ENCODE measurements at regions not wholly inside any gene's neighbourhood (a gene's known extent, or its start where the extent isn't known, plus 50 kb on each side); places are given as distances from the start of the nearest gene placed in this dataset.

DNA sequence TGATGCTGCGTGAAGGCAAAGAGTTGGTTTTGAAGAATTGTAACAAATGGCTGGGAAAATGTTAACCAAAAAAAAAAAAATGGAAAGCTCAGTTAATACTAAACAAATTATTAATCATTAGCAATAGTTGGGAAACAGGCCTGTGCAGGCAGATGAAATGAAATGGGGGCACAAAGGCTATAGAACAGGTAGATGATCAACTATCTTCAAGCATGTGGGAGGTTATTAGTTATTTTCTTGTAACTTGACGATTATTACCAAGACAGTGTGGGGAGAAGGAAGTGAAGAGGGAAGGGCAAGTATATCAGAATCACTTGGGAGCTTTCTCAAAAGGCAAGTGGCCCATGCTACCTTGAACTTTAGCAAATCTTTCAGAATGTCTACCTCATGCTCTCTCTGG is 351.9 kb downstream of the BCOR start:
- no peak overlapping the region for H3K27ac Mint-ChIP-seq
- no peak overlapping the region for H3K4me3 Mint-ChIP-seq
- peaks cover 2% of the 10 kb centered on the region for H3K4me1 Mint-ChIP-seq
- H3K27me3 Mint-ChIP-seq: peaks cover 4% of the 10 kb centered on the region
- no peak for DNase-seq
- CTCF ChIA-PET: interaction anchor here (0.6 kb wide), 1 partner anchor 95 kb away, joined by 3 read pairs; no protein-coding TSS in a partner anchor
- no peaks in the 10 kb centered on the region for H3K9me3 Mint-ChIP-seq
- no peaks in the 10 kb centered on the region for H3K36me3 Mint-ChIP-seq

DNA sequence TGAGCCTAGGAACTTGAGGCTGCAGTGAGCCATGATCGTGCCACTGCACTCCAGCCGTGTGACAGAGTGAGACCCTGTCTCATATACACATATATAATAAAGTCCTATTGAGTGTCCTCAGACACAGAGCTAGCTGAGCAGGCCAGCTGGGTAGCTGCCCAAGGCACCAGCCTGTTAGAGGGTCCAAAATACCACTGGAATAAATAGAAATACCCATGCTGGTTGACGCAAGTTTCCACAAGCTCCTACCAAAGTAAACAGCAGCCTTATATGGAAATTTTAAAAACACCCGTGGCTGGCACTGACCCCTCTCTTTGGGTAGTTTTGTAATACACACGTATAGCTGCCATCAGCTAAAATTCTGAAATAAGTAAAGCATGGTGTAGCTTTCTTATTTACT is 348.6 kb downstream of the BCOR start:
- CTCF ChIA-PET: no interaction called here
- no peak overlapping the region for H3K4me3 Mint-ChIP-seq
- H3K27ac Mint-ChIP-seq: no peak overlapping the region
- peaks cover 5% of the 10 kb centered on the region for H3K4me1 Mint-ChIP-seq
- peaks cover 4% of the 10 kb centered on the region for H3K27me3 Mint-ChIP-seq
- no peak for DNase-seq
- no peaks in the 10 kb centered on the region for H3K36me3 Mint-ChIP-seq
- no peaks in the 10 kb centered on the region for H3K9me3 Mint-ChIP-seq

DNA sequence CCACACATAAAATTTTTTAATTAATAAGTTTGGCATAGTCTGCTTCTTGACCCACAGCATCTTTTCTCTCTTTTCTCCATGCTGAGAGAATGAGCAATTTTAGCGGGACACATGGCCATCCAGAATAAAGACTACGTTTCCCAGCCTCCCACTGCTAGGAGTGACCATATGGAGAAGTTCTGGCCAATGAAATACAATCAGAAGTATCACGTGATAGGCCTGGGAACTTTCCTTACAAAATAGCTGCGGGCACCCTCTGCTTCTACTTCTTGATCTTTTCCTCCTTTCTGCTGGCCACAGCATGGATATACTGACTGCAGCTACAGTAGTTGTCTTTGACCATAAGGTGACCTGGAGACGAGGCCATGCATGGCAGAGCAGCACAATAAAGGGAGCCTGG is 348.0 kb downstream of the BCOR start:
- Mint-ChIP-seq H3K27ac (no peak overlapping the region), H3K27me3 (peaks cover 4% of the 10 kb centered on the region), H3K4me3 (no peak overlapping the region), H3K9me3 (no peaks in the 10 kb centered on the region), H3K4me1 (peaks cover 5% of the 10 kb centered on the region), H3K36me3 (no peaks in the 10 kb centered on the region)
- no peak for DNase-seq
- CTCF ChIA-PET: no interaction called here

DNA sequence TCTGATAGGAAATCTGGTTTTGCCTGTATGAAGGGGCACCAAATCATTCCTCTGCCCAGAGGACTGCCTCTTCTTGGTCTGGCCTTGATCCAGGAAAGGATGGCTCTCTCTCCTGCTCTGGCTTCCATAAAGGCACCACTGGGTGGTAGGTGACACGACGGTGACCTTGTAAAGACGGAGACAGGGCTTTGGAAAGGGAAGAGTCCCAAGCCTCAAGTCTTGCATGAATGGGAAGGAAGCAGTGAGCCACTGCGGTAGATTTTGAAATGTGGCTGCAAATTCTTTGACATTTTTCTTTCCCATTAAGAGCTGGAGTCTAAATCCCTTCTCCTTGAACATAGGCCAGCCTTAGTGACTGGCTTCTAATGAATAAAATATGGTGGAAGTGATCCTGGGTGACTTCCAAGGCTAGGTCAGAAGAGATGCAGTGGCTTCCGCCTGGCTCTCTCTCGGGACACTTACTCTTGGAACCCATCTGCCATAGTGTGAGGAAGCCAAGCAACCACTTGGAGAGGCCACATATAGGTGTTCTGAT is 347.4 kb downstream of the BCOR start:
- CTCF ChIA-PET: no interaction called here
- no peaks in the 10 kb centered on the region for H3K9me3 Mint-ChIP-seq
- DNase-seq: no peak
- peaks cover 5% of the 10 kb centered on the region for H3K4me1 Mint-ChIP-seq
- H3K36me3 Mint-ChIP-seq: no peaks in the 10 kb centered on the region
- no peak overlapping the region for H3K27ac Mint-ChIP-seq
- H3K4me3 Mint-ChIP-seq: no peak overlapping the region
- peaks cover under 1% of the 10 kb centered on the region for H3K27me3 Mint-ChIP-seq

DNA sequence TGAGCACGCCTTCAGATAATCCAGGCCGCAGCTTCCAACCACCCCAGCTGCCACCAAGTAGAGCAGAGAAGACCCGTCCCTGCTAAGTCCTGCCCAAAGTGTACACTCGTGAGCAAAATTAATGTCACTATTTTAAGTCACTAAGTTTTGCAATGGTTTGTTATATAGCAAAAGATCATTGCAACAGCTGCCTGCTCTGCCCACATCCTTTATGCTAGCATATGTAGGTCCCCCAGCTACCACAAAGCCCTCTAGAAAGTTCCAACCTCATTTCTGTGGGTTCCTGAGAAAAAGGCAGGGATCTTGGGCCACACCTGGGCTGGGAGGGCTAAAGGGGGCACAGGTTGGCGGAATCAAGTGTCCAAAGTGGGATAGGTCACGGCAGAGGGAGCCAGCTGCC is 346.9 kb downstream of the BCOR start:
- Mint-ChIP-seq H3K9me3 (no peaks in the 10 kb centered on the region), H3K27me3 (no peaks in the 10 kb centered on the region), H3K4me3 (no peak overlapping the region), H3K36me3 (no peaks in the 10 kb centered on the region), H3K27ac (no peak overlapping the region), H3K4me1 (peaks cover 5% of the 10 kb centered on the region)
- CTCF ChIA-PET: no interaction called here
- DNase-seq: no peak

DNA sequence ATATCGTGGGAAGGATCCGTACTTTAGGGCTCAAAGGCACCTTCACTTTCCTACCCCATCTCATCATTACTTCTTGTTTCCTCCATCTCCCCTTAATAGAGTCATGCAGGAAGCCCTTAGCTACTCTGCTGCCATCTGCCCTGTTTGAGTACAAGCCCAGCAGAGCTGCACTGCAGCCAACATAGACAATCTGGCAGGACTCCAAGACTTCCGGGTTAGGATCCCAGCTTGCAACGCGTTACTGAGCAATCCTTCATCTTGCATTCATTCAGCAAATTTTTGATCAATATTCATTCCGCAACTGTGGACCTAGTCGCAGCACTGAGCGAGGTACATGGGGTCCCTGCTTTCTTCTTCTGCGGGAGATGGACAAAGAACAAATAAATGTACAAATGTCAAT is 344.9 kb downstream of the BCOR start:
- Mint-ChIP-seq H3K4me1 (peaks cover 5% of the 10 kb centered on the region), H3K27ac (no peak overlapping the region)
- CTCF ChIA-PET: no interaction called here

GRCh38 chrX:39753293-39753996 is 344.3 kb downstream of the BCOR start:
- Mint-ChIP-seq H3K27ac (no peak overlapping the region), H3K4me3 (no peak overlapping the region), H3K27me3 (no peaks in the 10 kb centered on the region), H3K9me3 (no peaks in the 10 kb centered on the region), H3K4me1 (peaks cover 5% of the 10 kb centered on the region), H3K36me3 (no peaks in the 10 kb centered on the region)
- DNase-seq: no peak
- CTCF ChIA-PET: no interaction called here

More for the DNA sequence above, 344.9 kb downstream of the BCOR start:
- no peak for DNase-seq
- no peaks in the 10 kb centered on the region for H3K36me3 Mint-ChIP-seq
- no peaks in the 10 kb centered on the region for H3K27me3 Mint-ChIP-seq
- no peak overlapping the region for H3K4me3 Mint-ChIP-seq
- H3K9me3 Mint-ChIP-seq: no peaks in the 10 kb centered on the region

DNA sequence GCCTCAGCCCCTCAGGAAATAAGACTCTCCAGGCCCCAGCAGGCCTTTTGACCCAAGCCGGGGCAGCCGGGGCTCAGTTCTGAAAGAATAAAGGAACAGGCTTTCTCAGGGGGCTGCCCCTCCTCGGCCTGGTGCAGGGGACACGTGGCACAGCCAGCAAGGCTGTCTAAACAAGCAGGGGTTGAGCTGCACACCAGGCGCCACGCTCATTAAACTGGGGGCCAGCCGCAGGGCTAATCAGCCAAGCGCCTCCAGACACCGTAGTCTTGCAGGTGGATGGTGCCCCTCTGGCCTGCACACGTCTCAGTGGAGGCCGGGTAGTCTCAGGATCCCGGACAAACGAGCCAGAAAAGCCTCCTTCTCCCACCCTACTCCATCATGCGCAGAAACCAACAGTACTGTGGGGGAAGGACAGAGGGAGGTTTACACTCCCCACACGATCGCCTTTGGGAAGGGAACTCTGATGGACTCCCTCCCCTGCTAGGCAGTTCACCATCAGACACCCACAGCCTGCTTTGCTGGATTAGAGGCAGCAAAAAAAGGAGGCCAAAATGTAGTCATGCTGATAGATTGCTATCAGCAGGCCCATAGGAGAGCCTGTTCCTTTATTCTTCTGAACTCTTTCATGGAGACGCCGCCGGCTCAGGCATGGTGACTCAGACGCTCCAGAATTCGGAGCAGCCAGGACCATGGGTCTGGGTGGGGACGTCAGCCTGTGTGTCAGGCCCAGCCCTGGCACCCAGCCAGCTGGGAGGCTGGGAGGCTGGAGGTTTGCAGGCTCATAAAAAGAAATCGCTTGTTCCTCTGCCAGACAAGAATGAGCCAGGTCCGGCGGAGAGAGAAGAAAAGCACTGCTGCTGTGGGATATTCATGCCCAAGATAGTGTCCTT is 342.4 kb downstream of the BCOR start:
- DNase-seq: no peak
- H3K9me3 Mint-ChIP-seq: no peaks in the 10 kb centered on the region
- no peaks in the 10 kb centered on the region for H3K27me3 Mint-ChIP-seq
- H3K36me3 Mint-ChIP-seq: no peaks in the 10 kb centered on the region
- peaks cover 5% of the 10 kb centered on the region for H3K4me1 Mint-ChIP-seq
- H3K4me3 Mint-ChIP-seq: no peak overlapping the region
- no peak overlapping the region for H3K27ac Mint-ChIP-seq
- CTCF ChIA-PET: no interaction called here

GRCh38 chrX:39756086-39756883 is 341.5 kb downstream of the BCOR start:
- DNase-seq: no peak
- H3K27me3 Mint-ChIP-seq: no peaks in the 10 kb centered on the region
- CTCF ChIA-PET: no interaction called here
- H3K9me3 Mint-ChIP-seq: no peaks in the 10 kb centered on the region
- no peak overlapping the region for H3K27ac Mint-ChIP-seq
- H3K36me3 Mint-ChIP-seq: no peaks in the 10 kb centered on the region
- H3K4me1 Mint-ChIP-seq: no peaks in the 10 kb centered on the region
- H3K4me3 Mint-ChIP-seq: no peak overlapping the region

- H3K9me3 Mint-ChIP-seq: no peaks in the 10 kb centered on the region
- no peaks in the 10 kb centered on the region for H3K36me3 Mint-ChIP-seq
- no peaks in the 10 kb centered on the region for H3K27me3 Mint-ChIP-seq
- no peak for DNase-seq
- CTCF ChIA-PET: no interaction called here
- H3K27ac Mint-ChIP-seq: no peak overlapping the region
- no peaks in the 10 kb centered on the region for H3K4me1 Mint-ChIP-seq
- no peak overlapping the region for H3K4me3 Mint-ChIP-seq
Observed at GRCh38 chrX:39757971-39758370, 339.8 kb downstream of the BCOR start.

DNA sequence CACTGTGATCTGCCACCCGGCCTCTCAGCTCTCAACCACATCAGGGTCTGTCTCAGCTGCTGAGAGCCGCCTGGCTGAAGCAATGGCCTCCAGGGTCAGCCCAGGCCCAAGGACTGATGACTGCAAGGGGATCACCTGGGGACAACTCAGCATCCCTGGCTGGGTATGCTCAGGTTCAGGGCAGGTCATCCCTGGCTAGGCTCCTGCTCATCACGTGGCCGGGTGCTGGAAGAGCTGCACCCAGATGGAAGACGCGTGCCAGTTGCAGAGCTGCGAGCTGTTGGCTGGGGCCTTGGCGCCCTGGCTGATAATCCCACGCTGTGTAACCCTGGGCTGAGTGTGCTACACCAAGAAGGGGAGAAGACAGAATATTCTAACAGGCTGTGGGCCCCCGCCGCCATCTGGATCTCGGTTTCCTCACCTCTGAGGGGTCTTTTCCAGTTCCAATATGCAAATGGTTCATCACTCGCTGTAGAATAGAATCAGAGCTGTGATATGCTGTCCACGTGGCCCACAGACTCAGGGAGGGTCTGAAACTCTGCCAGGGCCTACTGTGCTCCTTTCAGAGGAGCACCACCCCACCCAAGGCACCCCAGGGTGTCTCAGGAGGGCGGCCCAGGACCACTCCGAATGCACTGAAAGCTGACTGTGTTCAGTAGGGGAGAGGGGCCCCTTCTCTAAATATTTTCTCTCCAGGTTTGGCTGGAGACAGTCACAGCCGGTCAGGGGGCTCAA is 338.8 kb downstream of the BCOR start:
- Mint-ChIP-seq H3K4me3 (no peak overlapping the region), H3K27me3 (no peaks in the 10 kb centered on the region), H3K9me3 (no peaks in the 10 kb centered on the region), H3K36me3 (no peaks in the 10 kb centered on the region), H3K27ac (no peak overlapping the region), H3K4me1 (no peaks in the 10 kb centered on the region)
- no peak for DNase-seq
- CTCF ChIA-PET: no interaction called here

DNA sequence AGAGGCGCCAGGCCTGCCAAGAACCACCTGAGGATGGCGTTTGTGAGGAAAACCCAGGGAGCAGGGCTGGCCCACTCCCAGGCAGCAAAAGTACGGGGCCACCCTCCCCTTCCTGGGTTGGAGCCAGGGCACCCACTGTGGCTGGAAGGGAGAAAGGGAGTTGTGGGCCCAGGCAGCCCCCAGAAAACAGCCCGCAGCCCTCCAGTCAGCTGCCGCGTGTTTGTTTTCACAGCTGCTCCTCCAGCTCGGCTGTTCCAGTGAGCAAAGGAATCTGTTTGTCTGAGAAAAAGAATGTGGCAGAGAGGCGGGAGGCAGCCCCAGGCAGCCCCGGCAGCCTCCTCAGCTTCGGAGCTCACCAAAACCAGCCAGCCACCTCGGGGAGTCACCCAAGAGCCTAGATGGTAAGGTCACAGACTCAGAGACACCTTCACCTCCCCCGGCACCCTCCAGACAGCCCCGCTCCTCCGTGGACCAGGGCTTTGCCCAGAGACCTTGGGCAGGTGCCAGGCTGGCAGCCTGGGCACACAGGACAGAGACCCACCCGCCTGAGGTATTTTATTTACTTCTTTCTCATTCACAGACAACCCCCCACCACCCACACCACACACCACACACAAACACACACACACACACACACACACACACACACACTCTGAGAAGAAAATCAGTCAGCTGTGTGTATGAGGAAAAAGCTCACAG is 338.1 kb downstream of the BCOR start:
- DNase-seq: no peak
- Mint-ChIP-seq H3K4me1 (no peaks in the 10 kb centered on the region), H3K27me3 (no peaks in the 10 kb centered on the region), H3K9me3 (no peaks in the 10 kb centered on the region), H3K4me3 (no peak overlapping the region), H3K36me3 (no peaks in the 10 kb centered on the region), H3K27ac (no peak overlapping the region)
- CTCF ChIA-PET: no interaction called here

- H3K27ac Mint-ChIP-seq: no peak overlapping the region
- H3K36me3 Mint-ChIP-seq: no peaks in the 10 kb centered on the region
- CTCF ChIA-PET: no interaction called here
- H3K4me3 Mint-ChIP-seq: no peak overlapping the region
- no peak for DNase-seq
- H3K9me3 Mint-ChIP-seq: no peaks in the 10 kb centered on the region
- no peaks in the 10 kb centered on the region for H3K27me3 Mint-ChIP-seq
- H3K4me1 Mint-ChIP-seq: peaks cover 5% of the 10 kb centered on the region
Observed at GRCh38 chrX:39760930-39761329, 336.8 kb downstream of the BCOR start.
